ENCODE measurements at regions not wholly inside any gene's neighbourhood (a gene's known extent, or its start where the extent isn't known, plus 50 kb on each side); places are given as distances from the start of the nearest gene placed in this dataset.

DNA sequence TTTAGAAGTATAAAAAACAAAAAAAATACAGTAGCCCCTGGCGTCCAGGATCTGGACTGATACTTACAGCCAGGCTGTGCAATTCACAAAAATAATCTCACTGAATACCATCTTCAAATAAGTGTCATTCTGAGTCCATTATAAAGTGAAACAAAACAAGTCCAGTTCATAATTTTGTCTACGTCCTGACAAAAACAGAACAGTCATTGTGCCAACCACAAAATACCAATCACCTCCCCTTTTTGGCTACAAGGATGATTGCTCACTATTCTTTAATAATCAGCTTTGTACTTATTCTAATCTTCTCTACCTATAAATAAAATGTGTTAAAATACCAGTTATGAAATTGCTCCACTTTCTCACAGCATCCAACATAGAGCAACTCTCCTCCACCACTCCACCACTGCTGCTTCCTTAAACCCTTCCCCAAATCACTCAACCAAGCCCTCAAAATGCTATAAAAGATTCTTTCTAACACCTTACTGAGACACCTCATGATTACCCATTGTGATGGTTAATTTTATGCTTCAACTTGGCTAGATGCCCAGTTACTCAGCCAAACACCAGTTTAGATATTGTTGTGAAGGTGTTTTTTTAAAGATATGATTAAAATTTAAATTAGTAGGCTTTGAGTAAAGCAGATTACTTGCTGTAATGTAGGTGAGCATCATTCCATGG lies 479.8 kb upstream of the SEMA3A start:
- TF ChIP-seq POLR2A (IDR thresholded peaks at IDR 0.05; ENCODE audit: borderline replicate concordance, extremely low read depth, insufficient read depth, insufficient read length) = no peak
- TF ChIP-seq EGR1 (IDR thresholded peaks at IDR 0.05; ENCODE audit: low read depth) = no peak
- TF ChIP-seq YY1 (IDR thresholded peaks at IDR 0.05; ENCODE audit: extremely low read depth, insufficient replicate concordance, low read depth, low read length) = no peak
- TF ChIP-seq POLR2AphosphoS5 (IDR thresholded peaks at IDR 0.05; ENCODE audit: low read depth, low read length) = no peak
- TF ChIP-seq SP1 (IDR thresholded peaks at IDR 0.05; ENCODE audit: low read depth) = no peak
- no peak for TF ChIP-seq CEBPB (IDR thresholded peaks at IDR 0.05; ENCODE audit: low read depth)
- Histone ChIP-seq H3K4me1 (ENCODE audit: control insufficient read depth in 1 of 2, insufficient read depth in 2 of 2, low read length in 2 of 2) (peaks cover 3% of the 10 kb centered on the region in 2 experiments; a peak in 1 of 4 replicates), H2AFZ (ENCODE audit: low read depth, low read length, poor library complexity, severe bottlenecking) (no peak overlapping the region), H4K20me1 (ENCODE audit: insufficient read depth) (no peaks in the 10 kb centered on the region), H3K27ac (ENCODE audit: low read depth, low read length) (no peak overlapping the region), H3K27me3 (ENCODE audit: insufficient read depth, low read length) (no peaks in the 10 kb centered on the region), H3K4me2 (ENCODE audit: low read length) (no peak overlapping the region), H3K9me2 (ENCODE audit: insufficient read depth) (no peaks in the 10 kb centered on the region), H3K9ac (ENCODE audit: low read length) (no peak overlapping the region), H3K79me2 (ENCODE audit: insufficient read depth, low read length) (no peaks in the 10 kb centered on the region), H3K4me3 (replicated peaks in 1 of 2; ENCODE audit: low read depth in 1 of 2, low read length in 2 of 2) (no peak overlapping the region), H3K36me3 (ENCODE audit: control insufficient read depth in 1 of 2, insufficient read depth in 2 of 2, low read length in 2 of 2) (no peaks in the 10 kb centered on the region), H3K9me3 (ENCODE audit: control insufficient read depth in 1 of 2, insufficient read depth in 1 of 2, low read depth in 1 of 2, low read length in 2 of 2) (no peaks in the 10 kb centered on the region)
- ChIA-PET CTCF (no interaction called here), POLR2A (no interaction called here), RAD21 (ENCODE audit: low non-redundant PET in 1 of 2, low total read pairs in 2 of 2, uncharacterized antibody in 2 of 2, unreplicated experiment in 2 of 2) (no interaction called here)
- intact Hi-C loops (cut with micrococcal nuclease) = no loop called here
- no peak for DNase-seq (ENCODE audit: low read depth, low spot score)
- BruUV-seq (replicated peaks) = no TSS peak
- ATAC-seq = no peak

DNA sequence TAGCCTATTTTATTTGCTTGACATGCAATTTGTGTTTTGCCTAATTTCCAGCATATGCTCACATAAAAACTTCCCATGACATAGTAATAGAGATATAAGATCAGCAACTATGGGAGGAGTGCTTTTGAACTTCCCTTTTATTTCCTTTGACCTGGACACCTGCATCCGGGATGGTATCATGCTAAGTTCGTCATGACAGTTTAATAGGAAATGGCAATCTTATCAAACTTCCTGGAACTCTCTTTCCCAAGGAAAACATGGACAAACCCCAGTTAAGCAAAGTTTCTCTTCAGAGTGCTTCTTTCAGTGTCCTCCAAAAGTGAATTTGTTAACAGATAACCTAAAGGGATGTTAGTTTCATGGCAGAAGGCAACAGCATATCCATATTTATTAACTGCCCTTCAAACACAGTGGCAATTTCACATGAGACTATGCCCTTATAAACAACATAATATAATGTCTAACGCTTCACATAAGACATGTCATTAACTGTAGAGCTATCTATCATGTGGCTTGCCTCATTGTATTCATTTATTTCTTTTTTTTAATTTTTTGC lies 474.7 kb upstream of the SEMA3A start:
- no peaks in the 10 kb centered on the region for H3K9me3 ChIP-seq (ENCODE audit: control insufficient read depth in 1 of 2, insufficient read depth in 1 of 2, low read depth in 1 of 2, low read length in 2 of 2)
- no peaks in the 10 kb centered on the region for H3K79me2 ChIP-seq (ENCODE audit: insufficient read depth, low read length)
- TF ChIP-seq POLR2AphosphoS5 (IDR thresholded peaks at IDR 0.05; ENCODE audit: low read depth, low read length) (no peak), JUND (IDR thresholded peaks at IDR 0.05) (no peak), TCF7L2 (IDR thresholded peaks at IDR 0.05; ENCODE audit: borderline replicate concordance, extremely low read depth, insufficient read depth, insufficient read length) (no peak), FOSL1 (IDR thresholded peaks at IDR 0.05; ENCODE audit: low read depth) (no peak), ZFX (IDR thresholded peaks at IDR 0.05) (no peak), EGR1 (IDR thresholded peaks at IDR 0.05; ENCODE audit: low read depth) (no peak), RAD21 (IDR thresholded peaks at IDR 0.05; ENCODE audit: low read depth) (no peak), ELF1 (IDR thresholded peaks at IDR 0.05; ENCODE audit: borderline replicate concordance, low read depth) (no peak), ZNF274 (IDR thresholded peaks at IDR 0.05; ENCODE audit: low read depth, low read length) (no peak), EZH2 (IDR thresholded peaks at IDR 0.05) (no peak), CBX3 (IDR thresholded peaks at IDR 0.05; ENCODE audit: low read depth) (no peak), SP1 (IDR thresholded peaks at IDR 0.05; ENCODE audit: low read depth) (no peak), SIN3A (IDR thresholded peaks at IDR 0.05; ENCODE audit: low read depth) (no peak), POLR2A (IDR thresholded peaks at IDR 0.05; ENCODE audit: borderline replicate concordance, extremely low read depth, insufficient read depth, insufficient read length) (no peak), CEBPB (IDR thresholded peaks at IDR 0.05; ENCODE audit: low read depth) (no peak)
- TF ChIP-seq, protein P1, sequence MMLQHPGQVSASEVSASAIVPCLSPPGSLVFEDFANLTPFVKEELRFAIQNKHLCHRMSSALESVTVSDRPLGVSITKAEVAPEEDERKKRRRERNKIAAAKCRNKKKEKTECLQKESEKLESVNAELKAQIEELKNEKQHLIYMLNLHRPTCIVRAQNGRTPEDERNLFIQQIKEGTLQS (IDR thresholded peaks at IDR 0.05) = no peak
- ChIA-PET CTCF (no interaction called here), RAD21 (ENCODE audit: low non-redundant PET in 1 of 2, low total read pairs in 2 of 2, uncharacterized antibody in 2 of 2, unreplicated experiment in 2 of 2) (no interaction called here), POLR2A (no interaction called here)
- BruUV-seq (replicated peaks) = no TSS peak
- H4K20me1 ChIP-seq (ENCODE audit: insufficient read depth) = no peaks in the 10 kb centered on the region
- peaks cover 0 to 4% of the 10 kb centered on the region in 2 experiments; a peak in 1 of 4 replicates for H3K4me1 ChIP-seq (ENCODE audit: control insufficient read depth in 1 of 2, insufficient read depth in 2 of 2, low read length in 2 of 2)
- intact Hi-C loops (cut with micrococcal nuclease) = no loop called here
- ATAC-seq (no peak), DNase-seq (ENCODE audit: low read depth, low spot score) (no peak)
- no peak overlapping the region for H3K4me3 ChIP-seq (replicated peaks in 1 of 2; ENCODE audit: low read depth in 1 of 2, low read length in 2 of 2)
- H3K9me2 ChIP-seq (ENCODE audit: insufficient read depth) = no peaks in the 10 kb centered on the region
- no peak overlapping the region for H3K4me2 ChIP-seq (ENCODE audit: low read length)
- H3K27ac ChIP-seq (ENCODE audit: low read depth, low read length) = no peak overlapping the region
- no peak overlapping the region for H2AFZ ChIP-seq (ENCODE audit: low read depth, low read length, poor library complexity, severe bottlenecking)
- no peak overlapping the region for H3K9ac ChIP-seq (ENCODE audit: low read length)
- no peaks in the 10 kb centered on the region for H3K36me3 ChIP-seq (ENCODE audit: control insufficient read depth in 1 of 2, insufficient read depth in 2 of 2, low read length in 2 of 2)
- no peaks in the 10 kb centered on the region for H3K27me3 ChIP-seq (ENCODE audit: insufficient read depth, low read length)

Measured in HCT116 (cell line).